HG03378 (cell line): ENCODE measurements at regions not wholly inside any gene's neighbourhood (a gene's known extent, or its start where the extent isn't known, plus 50 kb on each side); places are given as distances from the start of the nearest gene placed in this dataset.
A peak's percentile ranks its signal among the peaks of the same experiment; 100 is the strongest.

ENCODE experiments used
- ATAC-seq: cut with Tn5 transposase; IDR thresholded peaks from one replicate; pipeline ENCODE4 v1.9.1; 2021; ENCODE audit warnings: mild to moderate bottlenecking, moderate library complexity; ENCODE audit not compliant: unreplicated experiment

DNA sequence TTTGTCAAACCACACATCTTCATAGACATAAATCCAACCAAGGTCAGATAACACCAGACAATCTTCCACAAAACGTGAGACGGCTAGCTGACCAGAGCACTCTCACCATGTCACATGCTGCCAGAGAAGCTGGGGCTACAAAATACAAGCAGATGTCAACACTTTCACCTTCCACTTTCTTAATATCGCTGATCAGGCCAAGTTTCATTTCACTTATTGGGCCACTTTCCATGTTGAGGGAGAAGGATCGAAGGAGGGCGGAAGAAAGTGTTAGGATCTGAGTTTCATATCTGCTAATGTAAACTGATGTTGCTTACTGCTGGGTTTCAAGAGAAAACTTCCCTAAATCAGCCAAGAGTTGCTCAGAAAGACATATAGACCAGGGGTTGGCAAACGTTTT lies 177.0 kb upstream of the PRDM1 start:
- ATAC-seq = no peak

DNA sequence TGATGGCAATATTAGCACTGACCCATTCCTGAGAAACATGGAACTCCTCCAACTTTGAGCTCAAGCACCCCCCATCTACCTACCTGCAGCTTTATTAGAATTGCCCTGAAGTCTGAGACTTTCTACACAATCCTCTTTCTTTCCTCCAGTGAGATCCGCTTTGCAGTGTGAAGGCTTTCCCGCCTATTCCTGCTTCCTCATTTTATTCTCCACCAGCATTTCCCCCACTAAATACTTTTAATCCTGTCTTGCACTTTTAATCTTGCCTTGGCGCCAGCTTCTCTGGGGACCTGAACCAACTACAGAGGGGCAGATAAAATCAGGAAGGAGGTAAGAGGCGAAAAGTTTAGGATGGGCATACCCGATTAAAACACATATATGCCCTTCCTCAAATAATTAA lies 178.1 kb upstream of the PRDM1 start:
- ATAC-seq = no peak

- ATAC-seq = no peak
These were observed 178.8 kb upstream of the PRDM1 start for GRCh38 chr6:105907301-105907700.

- ATAC-seq = no peak
These were observed 183.6 kb upstream of the PRDM1 start for GRCh38 chr6:105902401-105903031.

GRCh38 chr6:105901583-105901982 lies 184.6 kb upstream of the PRDM1 start:
- no peak for ATAC-seq

DNA sequence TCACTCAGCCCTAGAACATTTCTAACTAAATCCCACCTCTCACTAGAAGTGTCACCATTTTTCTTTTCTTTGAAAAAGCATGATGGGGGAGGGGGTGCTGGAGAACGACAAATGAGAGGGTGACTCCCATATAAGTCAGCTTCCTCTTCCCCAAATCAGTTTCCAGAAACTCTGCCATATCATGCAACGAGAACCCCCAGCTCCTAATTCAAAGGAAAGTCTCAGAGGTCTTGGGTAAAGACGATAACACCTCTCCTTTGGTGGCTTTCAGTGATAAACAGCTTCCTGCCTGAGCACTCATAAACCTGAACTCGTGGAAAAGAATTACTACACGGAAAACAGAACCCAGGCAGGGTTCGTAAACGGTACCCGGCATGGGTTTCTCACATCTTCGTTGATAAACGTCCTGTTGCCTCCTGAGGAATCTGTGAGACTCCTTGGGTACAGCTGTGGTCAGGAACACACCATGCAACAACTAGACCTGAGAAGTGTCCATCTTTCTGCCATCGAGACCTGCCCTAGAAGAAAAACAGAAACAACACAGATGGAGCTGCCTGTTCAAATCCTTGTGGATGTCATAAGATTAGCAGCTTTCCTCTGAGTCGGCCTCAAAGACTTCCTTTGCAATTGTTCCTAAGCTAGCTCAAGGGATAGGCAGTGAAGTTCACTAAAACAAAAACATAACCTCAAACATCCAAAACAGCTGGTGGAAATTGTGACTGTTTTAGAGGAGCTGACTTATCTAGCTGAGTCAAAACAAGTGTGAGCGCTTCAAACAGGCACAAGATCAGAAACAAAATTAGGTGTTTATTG lies 185.8 kb upstream of the PRDM1 start:
- ATAC-seq = no peak

DNA sequence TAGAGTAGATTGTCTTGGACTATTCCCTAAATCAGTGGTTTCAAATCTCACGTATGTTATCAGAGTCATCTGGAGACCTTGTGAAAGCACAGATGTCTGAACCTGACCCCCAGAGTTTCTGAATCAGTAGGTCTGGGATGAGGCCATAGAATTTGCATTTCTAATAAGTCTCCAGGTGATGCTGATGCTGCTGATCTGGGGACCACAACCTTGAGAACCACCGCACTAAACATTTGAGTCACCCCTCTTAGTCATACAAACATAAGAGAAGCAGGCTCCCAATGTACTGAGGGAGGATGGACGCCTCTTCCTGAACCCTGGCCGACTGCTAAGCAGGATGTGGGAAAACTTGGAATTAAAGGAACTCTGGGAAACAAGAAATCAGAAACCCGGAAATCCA lies 187.8 kb upstream of the PRDM1 start:
- peak; percentile 74 for ATAC-seq

- no peak for ATAC-seq
These were observed 189.0 kb upstream of the PRDM1 start for GRCh38 chr6:105897131-105897530.

DNA sequence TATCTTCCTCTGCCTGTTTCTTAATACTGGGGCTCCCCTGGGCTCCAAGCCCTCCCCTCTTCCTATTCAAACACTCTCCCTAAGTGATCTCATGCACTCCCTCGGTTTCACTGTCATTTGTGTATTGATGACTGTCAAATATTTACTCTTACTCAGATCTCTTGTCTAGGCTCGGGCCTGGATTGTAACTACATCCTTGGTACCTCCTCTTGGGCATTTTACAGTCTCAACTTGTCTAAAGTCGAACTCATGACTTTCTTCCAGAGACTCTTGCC lies 189.4 kb upstream of the PRDM1 start:
- no peak for ATAC-seq

- no peak for ATAC-seq
These were observed 189.9 kb upstream of the PRDM1 start for GRCh38 chr6:105896052-105896820.

GRCh38 chr6:105894556-105894955 lies 191.6 kb upstream of the PRDM1 start:
- no peak for ATAC-seq

- ATAC-seq = no peak
These were observed 192.4 kb upstream of the PRDM1 start for GRCh38 chr6:105893741-105894140.

GRCh38 chr6:105892577-105893262 lies 193.4 kb upstream of the PRDM1 start:
- peak; percentile 90 for ATAC-seq

GRCh38 chr6:105890521-105891244 lies 195.5 kb upstream of the PRDM1 start:
- ATAC-seq = no peak

- no peak for ATAC-seq
These were observed 196.2 kb upstream of the PRDM1 start for GRCh38 chr6:105889902-105890301.

GRCh38 chr6:105886814-105887544 lies 199.2 kb upstream of the PRDM1 start:
- no peak for ATAC-seq

GRCh38 chr6:105886066-105886813 lies 199.9 kb upstream of the PRDM1 start:
- ATAC-seq = no peak

DNA sequence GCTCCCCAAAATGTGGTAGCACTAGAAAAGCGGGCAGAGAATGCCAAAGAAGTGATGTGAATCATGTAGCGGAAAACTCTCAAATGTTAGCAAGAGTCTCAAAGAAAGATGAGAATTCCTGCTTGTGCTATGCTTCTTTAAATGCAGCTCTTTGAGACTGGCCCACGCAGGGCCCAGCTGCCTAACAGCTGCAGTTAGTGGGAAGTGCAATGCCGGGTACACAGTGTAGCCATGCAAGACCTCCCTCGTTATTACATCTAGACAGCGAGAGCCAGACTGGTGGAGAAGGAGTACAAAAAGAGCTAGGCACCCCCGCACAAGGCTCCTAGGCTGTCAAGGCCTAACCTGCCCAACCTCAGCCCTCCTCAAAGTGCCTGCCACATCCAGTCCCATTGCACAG lies 201.7 kb upstream of the PRDM1 start:
- no peak for ATAC-seq

GRCh38 chr6:105884011-105884410 lies 202.1 kb upstream of the PRDM1 start:
- no peak for ATAC-seq
